Activated B cell treated with CpG ODN at 0.5 μM for 24 hours (primary cell): ENCODE measurements at regions not wholly inside any gene's neighbourhood (a gene's known extent, or its start where the extent isn't known, plus 50 kb on each side); places are given as distances from the start of the nearest gene placed in this dataset.

ENCODE experiments used
- ATAC-seq: fragments of 200-7000 bp; cut with Tn5 transposase; one replicate; pipeline ENCODE4 v1.10.0; 2021; ENCODE audit warnings: low read depth, mild to moderate bottlenecking, moderate library complexity
- CTCF ChIA-PET: fragments of 350-600 bp; sonication (Branson Sonifier 250); formaldehyde crosslinking; loops from one replicate; lab custom pipeline; 2021; ENCODE audit warnings: antibody characterized with exemption; lab: Charles Lee
- POLR2A ChIA-PET: fragments of 350-600 bp; sonication (Branson Sonifier 250); formaldehyde crosslinking; loops from one replicate; lab custom pipeline; 2021; ENCODE audit warnings: antibody characterized with exemption; lab: Charles Lee
- DNase-seq: peaks from one replicate; pipeline ENCODE4 v3.0.0; 2022
- H3K27ac Mint-ChIP-seq: one replicate; pipeline ENCODE4 v1.8.0; 2020; ENCODE audit warnings: mixed read lengths
- H3K27me3 Mint-ChIP-seq: one replicate; pipeline ENCODE4 v1.8.0; 2021; ENCODE audit warnings: mixed read lengths
- H3K36me3 Mint-ChIP-seq: one replicate; pipeline ENCODE4 v1.8.0; 2021; ENCODE audit warnings: low read depth, mixed read lengths
- H3K4me1 Mint-ChIP-seq: one replicate; pipeline ENCODE4 v1.8.0; 2021; ENCODE audit warnings: mixed read lengths
- H3K4me3 Mint-ChIP-seq: one replicate; pipeline ENCODE4 v1.8.0; 2020; ENCODE audit warnings: mild to moderate bottlenecking, mixed read lengths
- H3K9me3 Mint-ChIP-seq: one replicate; pipeline ENCODE4 v1.8.0; 2020; ENCODE audit warnings: mixed read lengths
- CTCF ChIP-seq: fragments of 200-600 bp; IDR thresholded peaks from one replicate; pipeline ENCODE4 v1.8.0; 2022; ENCODE audit warnings: antibody characterized with exemption, mild to moderate bottlenecking
- intact Hi-C: fragments of 100-400 bp; cut with micrococcal nuclease; formaldehyde crosslinking; loops from one replicate; pipeline ENCODE4 v1.15.1; 2024

DNA sequence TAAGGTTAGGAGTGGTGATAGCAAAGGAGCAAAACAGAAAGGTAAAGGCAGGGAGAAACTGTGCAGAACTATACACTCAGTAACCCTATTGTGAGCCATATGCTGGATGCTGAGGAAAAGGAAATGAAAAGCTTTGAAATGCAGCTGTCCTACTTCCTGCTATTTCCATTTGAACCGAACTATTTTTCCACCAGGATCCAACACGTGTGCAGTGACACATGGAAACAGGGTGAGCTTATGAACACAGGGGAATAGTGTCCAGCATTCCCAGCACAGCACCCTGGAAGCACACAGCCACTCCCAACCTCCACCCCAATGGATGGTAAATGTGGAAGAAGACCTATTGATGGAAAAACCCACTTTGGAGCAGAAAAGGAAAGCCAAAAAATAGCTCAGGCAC is 69.0 kb upstream of the SLC12A2 start:
- no peaks in the 10 kb centered on the region for H3K27me3 Mint-ChIP-seq
- no peak for TF ChIP-seq CTCF
- no peak overlapping the region for H3K27ac Mint-ChIP-seq
- H3K9me3 Mint-ChIP-seq = no peaks in the 10 kb centered on the region
- DNase-seq = no peak
- H3K4me3 Mint-ChIP-seq = no peak overlapping the region
- intact Hi-C loops = no loop called here
- no peaks in the 10 kb centered on the region for H3K4me1 Mint-ChIP-seq
- peaks cover 2% of the 10 kb centered on the region for H3K36me3 Mint-ChIP-seq
- ChIA-PET CTCF (no interaction called here), POLR2A (no interaction called here)
- no peak for ATAC-seq

DNA sequence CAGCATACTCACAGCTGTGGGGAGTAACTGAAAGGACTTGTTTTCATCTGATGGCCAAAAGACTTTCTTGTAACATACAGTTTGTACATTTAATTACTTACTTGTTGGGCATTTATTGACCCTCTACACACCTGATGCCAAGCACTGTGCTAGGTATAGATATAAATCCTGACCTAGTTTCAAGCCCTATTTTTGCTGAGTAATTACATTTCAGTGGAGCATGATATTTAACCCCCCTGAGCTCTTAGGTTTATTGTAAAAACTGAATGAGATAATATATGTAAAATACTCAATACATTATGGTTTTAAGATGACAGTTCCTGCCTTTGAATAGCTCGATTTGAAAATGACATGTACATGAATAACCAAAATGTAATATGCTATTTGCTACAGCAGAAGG is 68.1 kb upstream of the SLC12A2 start:
- Mint-ChIP-seq H3K36me3 (peaks cover 7% of the 10 kb centered on the region), H3K4me1 (no peaks in the 10 kb centered on the region), H3K4me3 (no peak overlapping the region), H3K9me3 (no peaks in the 10 kb centered on the region), H3K27me3 (no peaks in the 10 kb centered on the region), H3K27ac (no peak overlapping the region)
- ATAC-seq (no peak), DNase-seq (no peak)
- ChIA-PET CTCF (no interaction called here), POLR2A (no interaction called here)
- intact Hi-C loops = no loop called here
- TF ChIP-seq CTCF = no peak

GRCh38 chr5:128015978-128016377 is 67.6 kb upstream of the SLC12A2 start:
- H3K27ac Mint-ChIP-seq = no peak overlapping the region
- no peaks in the 10 kb centered on the region for H3K9me3 Mint-ChIP-seq
- H3K4me3 Mint-ChIP-seq = no peak overlapping the region
- H3K36me3 Mint-ChIP-seq = peaks cover 12% of the 10 kb centered on the region
- intact Hi-C loops = no loop called here
- TF ChIP-seq CTCF = no peak
- H3K27me3 Mint-ChIP-seq = no peaks in the 10 kb centered on the region
- no peaks in the 10 kb centered on the region for H3K4me1 Mint-ChIP-seq
- POLR2A ChIA-PET = no interaction called here
- ATAC-seq (no peak), DNase-seq (no peak)
- CTCF ChIA-PET = no interaction called here

- no peak overlapping the region for H3K27ac Mint-ChIP-seq
- H3K9me3 Mint-ChIP-seq = no peaks in the 10 kb centered on the region
- ChIA-PET CTCF (no interaction called here), POLR2A (no interaction called here)
- no peak for TF ChIP-seq CTCF
- no peak for ATAC-seq
- H3K4me1 Mint-ChIP-seq = no peaks in the 10 kb centered on the region
- DNase-seq = no peak
- no peak overlapping the region for H3K4me3 Mint-ChIP-seq
- H3K27me3 Mint-ChIP-seq = no peaks in the 10 kb centered on the region
- H3K36me3 Mint-ChIP-seq = peaks cover 27% of the 10 kb centered on the region
- intact Hi-C loops = no loop called here
Measured at GRCh38 chr5:128019391-128019790, 64.2 kb upstream of the SLC12A2 start.

- CTCF ChIA-PET = no interaction called here
- DNase-seq (no peak), ATAC-seq (no peak)
- no peaks in the 10 kb centered on the region for H3K9me3 Mint-ChIP-seq
- no peak overlapping the region for H3K4me3 Mint-ChIP-seq
- TF ChIP-seq CTCF = no peak
- H3K36me3 Mint-ChIP-seq = peaks cover 27% of the 10 kb centered on the region
- no peaks in the 10 kb centered on the region for H3K27me3 Mint-ChIP-seq
- POLR2A ChIA-PET = no interaction called here
- intact Hi-C loops = no loop called here
- H3K27ac Mint-ChIP-seq = no peak overlapping the region
- no peaks in the 10 kb centered on the region for H3K4me1 Mint-ChIP-seq
Measured at GRCh38 chr5:128020012-128020411, 63.6 kb upstream of the SLC12A2 start.
